RWPE2 (cell line): ENCODE measurements at regions not wholly inside any gene's neighbourhood (a gene's known extent, or its start where the extent isn't known, plus 50 kb on each side); places are given as distances from the start of the nearest gene placed in this dataset.
"Not testable (repeated sequence)": the region's sequence is repeated elsewhere in the genome, so short reads cannot be mapped to it uniquely, and the experiment has no call there.

Experiments
- ATAC-seq: fragments of 200-7000 bp; cut with Tn5 transposase; 3 replicates; pipeline ENCODE4 v1.9.1; 2021; ENCODE audit warnings: low read depth
- DNase-seq: peaks from one replicate; pipeline ENCODE4 v3.0.0-alpha.2; 2020; ENCODE audit warnings: low spot score
- H3K27ac ChIP-seq: fragments of 450-650 bp; 2 replicates; pipeline ENCODE4 v1.5.1; 2017; ENCODE audit warnings: mild to moderate bottlenecking; ENCODE audit not compliant: poor library complexity, severe bottlenecking
- H3K27me3 ChIP-seq: fragments of 250-450 bp; sonication (Bioruptor Pico); 2 replicates; pipeline ENCODE4 v1.5.1; 2021; ENCODE audit warnings: mild to moderate bottlenecking, moderate library complexity; ENCODE audit not compliant: insufficient read depth, poor library complexity, severe bottlenecking
- H3K36me3 ChIP-seq: fragments of 250-450 bp; sonication (Bioruptor Pico); 2 replicates; pipeline ENCODE4 v1.5.1; 2020; ENCODE audit warnings: low read depth, mild to moderate bottlenecking, moderate library complexity
- H3K4me1 ChIP-seq: fragments of 250-450 bp; sonication (Bioruptor Pico); 2 replicates; pipeline ENCODE4 v1.5.1; 2021; ENCODE audit warnings: mild to moderate bottlenecking, moderate library complexity; ENCODE audit not compliant: insufficient read depth, poor library complexity, severe bottlenecking
- H3K4me3 ChIP-seq: fragments of 250-450 bp; sonication (Bioruptor Pico); 2 replicates; pipeline ENCODE4 v1.5.1; 2021; ENCODE audit warnings: mild to moderate bottlenecking, moderate library complexity; ENCODE audit not compliant: severe bottlenecking
- H3K9me3 ChIP-seq: fragments of 250-450 bp; sonication (Bioruptor Pico); 2 replicates; pipeline ENCODE4 v1.5.1; 2021; ENCODE audit warnings: mild to moderate bottlenecking, moderate library complexity; ENCODE audit not compliant: severe bottlenecking
- CTCF ChIP-seq: fragments of 450-650 bp; IDR thresholded peaks from one replicate; pipeline ENCODE4 v1.5.1; 2017; ENCODE audit warnings: mild to moderate bottlenecking, moderate library complexity; ENCODE audit not compliant: poor library complexity, severe bottlenecking

GRCh38 chr3:177465257-177465642 is 268.0 kb upstream of the TBL1XR1 start:
- Histone ChIP-seq H3K4me1 (no peaks in the 10 kb centered on the region), H3K27ac (no peak overlapping the region), H3K9me3 (no peaks in the 10 kb centered on the region), H3K36me3 (no peaks in the 10 kb centered on the region), H3K4me3 (no peak overlapping the region), H3K27me3 (no peaks in the 10 kb centered on the region)
- no peak for TF ChIP-seq CTCF
- ATAC-seq (no peak), DNase-seq (no peak)

- ATAC-seq: no peak
- TF ChIP-seq CTCF: no peak
- Histone ChIP-seq H3K4me1 (no peaks in the 10 kb centered on the region), H3K9me3 (no peaks in the 10 kb centered on the region), H3K36me3 (no peaks in the 10 kb centered on the region), H3K27me3 (no peaks in the 10 kb centered on the region), H3K4me3 (no peak overlapping the region), H3K27ac (no peak overlapping the region)
- DNase-seq: no peak
Observed at GRCh38 chr3:177466074-177466473, 268.8 kb upstream of the TBL1XR1 start.

- not testable (repeated sequence) for H3K27me3 ChIP-seq, H3K27ac ChIP-seq, H3K4me3 ChIP-seq, H3K9me3 ChIP-seq, DNase-seq, H3K36me3 ChIP-seq, ATAC-seq, H3K4me1 ChIP-seq
Observed at GRCh38 chr3:177466622-177467021, 269.3 kb upstream of the TBL1XR1 start.

- Histone ChIP-seq H3K36me3 (no peaks in the 10 kb centered on the region), H3K27ac (no peak overlapping the region), H3K27me3 (no peaks in the 10 kb centered on the region), H3K4me1 (no peaks in the 10 kb centered on the region), H3K4me3 (no peak overlapping the region), H3K9me3 (no peaks in the 10 kb centered on the region)
- no peak for ATAC-seq
- TF ChIP-seq CTCF: no peak
- DNase-seq: no peak
Observed at GRCh38 chr3:177467247-177467985, 270.1 kb upstream of the TBL1XR1 start.

GRCh38 chr3:177468331-177468730 is 271.0 kb upstream of the TBL1XR1 start:
- no peaks in the 10 kb centered on the region for H3K27me3 ChIP-seq
- H3K36me3 ChIP-seq: no peaks in the 10 kb centered on the region
- DNase-seq (no peak), ATAC-seq (peak; percentile 58; the same call in 2 of the 3 replicates)
- no peak overlapping the region for H3K27ac ChIP-seq
- no peaks in the 10 kb centered on the region for H3K4me1 ChIP-seq
- no peak overlapping the region for H3K4me3 ChIP-seq
- H3K9me3 ChIP-seq: no peaks in the 10 kb centered on the region
- no peak for TF ChIP-seq CTCF
